Natural killer cell (primary cell): ENCODE measurements at regions not wholly inside any gene's neighbourhood (a gene's known extent, or its start where the extent isn't known, plus 50 kb on each side); places are given as distances from the start of the nearest gene placed in this dataset.

Source experiments
- ATAC-seq, 3 donors: fragments of 150-1000 bp in 2 of 3; fragments of 200-7000 bp in 1 of 3; cut with Tn5 transposase; 1 replicate in 1 of 3; 2 replicates in 2 of 3; pipeline ENCODE4 v1.10.0; 2021; ENCODE audit warnings: mild to moderate bottlenecking in 2 of 3, moderate library complexity in 2 of 3
- DNase-seq, 2 donors: peaks; one replicate each; pipeline versions ENCODE4 v3.0.0 to v3.0.0-alpha.2; 2013 to 2021; ENCODE audit warnings: mixed read lengths in 1 of 2
- H3K27ac ChIP-seq: one replicate; pipeline ENCODE4 v1.5.1; 2013; ENCODE audit warnings: mild to moderate bottlenecking, low read length
- H3K27me3 ChIP-seq: one replicate; pipeline ENCODE4 v1.6.1; 2013; ENCODE audit warnings: low read length; ENCODE audit not compliant: control insufficient read depth, insufficient read depth
- H3K36me3 ChIP-seq: one replicate; pipeline ENCODE4 v1.6.1; 2013; ENCODE audit warnings: low read length; ENCODE audit not compliant: control insufficient read depth, insufficient read depth
- H3K4me1 ChIP-seq: one replicate; pipeline ENCODE4 v1.6.1; 2013; ENCODE audit warnings: low read length; ENCODE audit not compliant: control insufficient read depth, insufficient read depth
- H3K4me3 ChIP-seq: one replicate; pipeline ENCODE4 v1.5.1; 2013; ENCODE audit warnings: low read length
- H3K9me3 ChIP-seq: one replicate; pipeline ENCODE4 v1.6.1; 2013; ENCODE audit warnings: low read length; ENCODE audit not compliant: control insufficient read depth, insufficient read depth
- H3K27ac Mint-ChIP-seq, 2 donors: one replicate each; pipeline ENCODE4 v1.8.0; 2022; ENCODE audit warnings: mild to moderate bottlenecking in 2 of 2, mixed read lengths in 2 of 2, moderate library complexity in 1 of 2
- H3K27me3 Mint-ChIP-seq, 2 donors: one replicate each; pipeline ENCODE4 v1.8.0; 2022; ENCODE audit warnings: low read depth in 2 of 2, mixed read lengths in 2 of 2
- H3K36me3 Mint-ChIP-seq: one replicate; pipeline ENCODE4 v1.8.0; 2022; ENCODE audit warnings: mixed read lengths
- H3K4me1 Mint-ChIP-seq, 2 donors: one replicate each; pipeline ENCODE4 v1.8.0; 2022; ENCODE audit warnings: mixed read lengths in 2 of 2
- H3K4me3 Mint-ChIP-seq: one replicate; pipeline ENCODE4 v1.8.0; 2022; ENCODE audit warnings: mild to moderate bottlenecking, moderate library complexity, mixed read lengths
- H3K9me3 Mint-ChIP-seq, 2 donors: one replicate each; pipeline ENCODE4 v1.8.0; 2022; ENCODE audit warnings: mixed read lengths in 2 of 2
- CTCF ChIP-seq: fragments of 200-600 bp; IDR thresholded peaks from one replicate; pipeline ENCODE4 v1.8.0; 2022; ENCODE audit warnings: antibody characterized with exemption
- WGBS: methylation state at CpG from one replicate; pipeline ENCODE4 v1.1.7; 2013; ENCODE audit warnings: missing lambda C conversion rate; ENCODE audit not compliant: insufficient coverage; 5-methylcytosine and 5-hydroxymethylcytosine counted together
- intact Hi-C: fragments of 100-400 bp; cut with micrococcal nuclease; formaldehyde crosslinking; loops from one replicate; pipeline ENCODE4 v1.14.2; 2022

- no peak overlapping the region for H3K4me3 Mint-ChIP-seq
- Histone ChIP-seq H3K36me3 (no peaks in the 10 kb centered on the region), H3K9me3 (no peaks in the 10 kb centered on the region), H3K4me3 (no peak overlapping the region), H3K4me1 (no peaks in the 10 kb centered on the region), H3K27ac (no peak overlapping the region), H3K27me3 (peaks cover 3% of the 10 kb centered on the region)
- DNase-seq = no peak
- peaks cover 9% of the 10 kb centered on the region for H3K36me3 Mint-ChIP-seq
- H3K4me1 Mint-ChIP-seq = no peaks in the 10 kb centered on the region
- intact Hi-C loops = no loop called here
- H3K27me3 Mint-ChIP-seq = peaks cover 17 to 25% of the 10 kb centered on the region in 2 donors
- TF ChIP-seq CTCF = no peak
- no peak overlapping the region for H3K27ac Mint-ChIP-seq
- WGBS = 79% methylated on average over 3 of the region's 3 CpGs
- no peaks in the 10 kb centered on the region for H3K9me3 Mint-ChIP-seq
- ATAC-seq = no peak
These were observed 304.2 kb downstream of the TFAP2C start for GRCh38 chr20:56933331-56933698.

GRCh38 chr20:56934888-56935287 lies 305.8 kb downstream of the TFAP2C start:
- intact Hi-C loops = no loop called here
- H3K9me3 Mint-ChIP-seq = no peaks in the 10 kb centered on the region
- Histone ChIP-seq H3K27ac (no peak overlapping the region), H3K4me3 (no peak overlapping the region), H3K4me1 (no peaks in the 10 kb centered on the region), H3K36me3 (no peaks in the 10 kb centered on the region), H3K9me3 (no peaks in the 10 kb centered on the region), H3K27me3 (no peaks in the 10 kb centered on the region)
- no peaks in the 10 kb centered on the region for H3K36me3 Mint-ChIP-seq
- ATAC-seq (no peak), DNase-seq (no peak)
- no peak for TF ChIP-seq CTCF
- peaks cover 5 to 17% of the 10 kb centered on the region in 2 donors for H3K27me3 Mint-ChIP-seq
- H3K27ac Mint-ChIP-seq = no peak overlapping the region
- no peak overlapping the region for H3K4me3 Mint-ChIP-seq
- H3K4me1 Mint-ChIP-seq = no peaks in the 10 kb centered on the region
- WGBS = 61% methylated on average over 4 of the region's 6 CpGs

- Mint-ChIP-seq H3K27ac (no peak overlapping the region), H3K4me1 (no peaks in the 10 kb centered on the region), H3K36me3 (no peaks in the 10 kb centered on the region), H3K4me3 (no peak overlapping the region), H3K9me3 (no peaks in the 10 kb centered on the region), H3K27me3 (peaks cover 0 to 7% of the 10 kb centered on the region in 2 donors)
- no peaks in the 10 kb centered on the region for H3K9me3 ChIP-seq
- intact Hi-C loops = no loop called here
- H3K27ac ChIP-seq = no peak overlapping the region
- ATAC-seq (no peak), DNase-seq (no peak)
- no peak overlapping the region for H3K4me3 ChIP-seq
- no peaks in the 10 kb centered on the region for H3K4me1 ChIP-seq
- H3K36me3 ChIP-seq = no peaks in the 10 kb centered on the region
- H3K27me3 ChIP-seq = no peaks in the 10 kb centered on the region
- no peak for TF ChIP-seq CTCF
These were observed 311.4 kb downstream of the TFAP2C start for GRCh38 chr20:56940466-56940865.

- H3K4me1 Mint-ChIP-seq = no peaks in the 10 kb centered on the region
- H3K27ac Mint-ChIP-seq = no peak overlapping the region
- no peak for ATAC-seq
- H3K9me3 ChIP-seq = no peaks in the 10 kb centered on the region
- H3K27me3 ChIP-seq = no peaks in the 10 kb centered on the region
- H3K27ac ChIP-seq = no peak overlapping the region
- no peaks in the 10 kb centered on the region for H3K4me1 ChIP-seq
- H3K36me3 ChIP-seq = no peaks in the 10 kb centered on the region
- 84% methylated on average over 8 of the region's 8 CpGs for WGBS
- H3K27me3 Mint-ChIP-seq = peaks cover 0 to 9% of the 10 kb centered on the region in 2 donors
- no peak overlapping the region for H3K4me3 Mint-ChIP-seq
- intact Hi-C loops = no loop called here
- TF ChIP-seq CTCF = no peak
- no peaks in the 10 kb centered on the region for H3K9me3 Mint-ChIP-seq
- no peak overlapping the region for H3K4me3 ChIP-seq
- no peak for DNase-seq
- no peaks in the 10 kb centered on the region for H3K36me3 Mint-ChIP-seq
These were observed 312.1 kb downstream of the TFAP2C start for GRCh38 chr20:56941101-56941686.
